ENCODE measurements at regions not wholly inside any gene's neighbourhood (a gene's known extent, or its start where the extent isn't known, plus 50 kb on each side); places are given as distances from the start of the nearest gene placed in this dataset.

DNA sequence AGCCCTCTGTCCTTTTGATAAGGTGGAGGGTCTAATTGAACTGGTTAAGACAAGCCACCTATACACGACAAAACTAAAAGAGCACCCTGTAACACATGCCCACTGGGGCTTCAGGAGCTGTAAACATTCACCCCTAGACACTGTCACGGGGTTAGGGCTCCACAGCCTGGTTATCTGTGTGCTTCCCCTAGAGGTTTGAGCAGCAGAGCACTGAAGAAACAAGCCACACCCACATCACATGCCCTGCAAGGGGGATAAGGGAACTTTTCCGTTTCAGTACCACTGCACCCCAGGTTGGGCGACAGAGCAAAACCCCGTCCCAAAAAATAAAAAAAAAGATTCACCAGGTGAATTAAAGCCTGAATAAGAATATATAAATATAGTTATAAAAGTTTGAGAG, 913.7 kb upstream of the ACVR2A start:
- no peak for DNase-seq

DNA sequence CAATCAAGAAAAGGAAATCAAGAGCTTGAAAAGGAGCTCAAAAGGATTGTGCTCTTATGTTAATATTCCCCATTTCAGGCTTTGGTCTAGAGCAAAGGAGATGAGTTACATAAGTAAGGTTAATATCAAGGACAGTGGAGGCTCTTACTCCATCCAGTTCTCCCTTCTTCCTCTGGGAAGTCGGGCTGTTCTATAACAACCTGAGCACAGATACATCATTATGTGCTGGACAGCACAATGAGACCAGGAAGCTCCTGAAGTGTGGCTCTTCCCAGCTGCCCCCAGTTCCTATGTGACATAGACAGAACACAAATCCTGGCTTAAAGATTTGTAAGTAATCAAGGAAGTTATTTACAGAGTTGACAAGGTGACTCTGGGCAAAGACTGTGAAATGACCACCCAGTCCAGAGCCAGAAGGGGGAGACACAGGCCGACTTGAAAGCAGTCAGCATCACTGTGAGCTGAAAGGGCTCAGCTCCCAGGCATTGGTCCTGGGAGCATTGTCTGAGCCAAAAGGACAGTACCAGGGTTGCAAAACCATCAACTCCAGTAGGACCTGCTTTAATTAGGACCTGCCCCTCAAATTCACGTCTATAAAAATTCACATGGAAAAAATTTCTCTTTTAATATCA, 917.6 kb upstream of the ACVR2A start:
- DNase-seq, result no peak

DNA sequence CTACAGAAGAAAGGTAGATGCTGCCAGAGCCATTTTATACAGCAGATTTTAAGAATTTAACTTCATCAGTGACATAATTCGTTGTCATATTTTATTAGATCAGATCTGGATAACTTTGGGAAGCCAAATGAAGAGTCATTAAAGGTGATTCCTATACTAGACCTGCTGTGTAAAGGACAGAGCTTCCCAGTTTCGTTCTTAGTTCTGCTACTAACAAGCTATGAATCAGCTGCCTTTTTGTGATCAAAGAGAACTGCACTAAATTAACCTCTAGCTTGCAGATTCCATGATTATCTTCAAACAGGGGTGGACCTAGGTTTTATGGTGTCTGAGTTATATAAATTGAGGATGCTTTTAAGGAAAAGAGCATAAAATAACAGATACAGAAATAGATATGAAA, 926.5 kb upstream of the ACVR2A start:
- no peak for DNase-seq

DNA sequence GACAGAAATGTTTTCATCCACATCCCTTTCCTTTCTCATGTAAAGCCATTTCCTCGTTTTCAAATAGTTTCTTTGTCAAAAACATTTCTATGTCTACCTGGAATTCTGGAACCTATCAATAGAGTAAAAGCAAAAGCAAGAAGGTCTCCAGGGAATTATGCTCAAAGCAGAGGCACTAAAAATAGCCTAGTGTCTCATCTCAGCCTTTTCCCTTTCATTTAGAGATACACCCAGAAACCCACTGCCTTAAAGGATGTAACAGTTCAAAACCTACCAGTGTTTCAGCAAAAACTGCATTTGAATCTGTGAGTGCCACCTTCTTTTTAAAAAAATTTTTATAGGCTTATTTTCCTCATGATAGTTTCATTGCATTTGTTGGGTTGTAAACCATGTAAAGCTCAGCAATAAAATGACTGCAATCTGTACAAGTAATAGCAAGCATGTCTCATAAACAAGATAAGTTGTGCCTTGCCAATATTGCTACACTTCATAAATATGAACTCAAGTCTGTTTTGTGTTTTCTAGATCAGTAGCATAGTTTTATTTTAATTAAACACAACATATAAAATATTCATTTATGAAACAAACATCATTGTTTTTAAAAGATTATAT, 927.3 kb upstream of the ACVR2A start:
- DNase-seq, result no peak

DNA sequence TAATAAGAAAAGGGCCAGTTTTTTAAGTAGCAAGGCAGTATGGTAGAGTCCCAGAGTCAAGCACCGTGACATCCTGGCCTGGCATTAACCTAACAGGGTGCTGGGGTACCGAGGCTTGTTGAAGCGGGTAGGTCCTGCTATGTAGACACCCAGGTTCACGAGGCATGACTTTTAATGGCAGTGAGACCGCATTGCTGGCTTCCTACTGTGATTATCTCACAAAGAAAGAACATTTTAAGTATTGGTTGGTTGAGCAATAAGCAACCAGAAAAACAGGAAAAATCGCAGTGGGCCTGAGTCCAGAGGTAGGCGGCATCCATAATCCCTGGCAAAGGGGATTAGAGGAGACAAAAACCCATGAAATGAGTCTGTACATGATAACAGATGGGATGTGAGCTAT, 927.9 kb upstream of the ACVR2A start:
- DNase-seq, result no peak

DNA sequence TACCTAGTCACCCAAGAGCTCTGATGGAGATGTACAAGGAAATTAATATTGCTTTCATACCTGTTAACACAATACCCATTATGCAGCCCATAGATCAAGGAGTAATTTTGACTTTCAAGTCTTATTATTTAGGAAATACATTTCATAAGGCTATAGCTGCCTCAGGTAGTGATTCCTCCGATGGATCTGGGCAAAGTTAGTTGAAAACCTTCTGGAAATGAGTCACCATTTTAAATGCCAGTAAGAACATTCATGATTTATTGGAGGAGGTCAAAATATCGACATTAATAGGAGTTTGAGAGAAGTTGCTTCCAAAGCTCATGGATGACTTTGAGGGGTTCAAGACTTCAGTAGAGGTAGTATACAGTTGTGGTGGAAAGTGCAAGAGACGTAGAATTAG, 931.4 kb upstream of the ACVR2A start:
- DNase-seq, result no peak

DNA sequence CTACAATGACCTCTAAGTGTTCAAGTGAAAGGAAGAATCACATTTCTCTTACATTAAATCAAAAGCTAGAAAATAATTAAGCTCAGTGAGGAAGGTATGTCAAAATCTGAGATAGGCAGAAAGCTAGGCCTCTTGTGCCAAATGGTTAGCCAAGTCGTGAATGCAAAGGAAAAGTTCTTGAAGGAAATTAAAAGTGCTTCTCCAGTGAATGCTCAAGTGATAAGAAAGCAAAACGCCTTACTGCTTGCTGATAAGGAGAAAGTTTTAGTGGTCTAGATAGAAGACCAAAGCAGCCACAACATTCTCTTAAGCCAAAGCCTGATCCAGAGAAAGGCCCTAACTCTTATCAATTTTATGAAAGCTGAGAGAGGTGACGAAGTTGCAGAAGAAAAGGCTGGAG, 932.3 kb upstream of the ACVR2A start:
- no peak for DNase-seq

DNA sequence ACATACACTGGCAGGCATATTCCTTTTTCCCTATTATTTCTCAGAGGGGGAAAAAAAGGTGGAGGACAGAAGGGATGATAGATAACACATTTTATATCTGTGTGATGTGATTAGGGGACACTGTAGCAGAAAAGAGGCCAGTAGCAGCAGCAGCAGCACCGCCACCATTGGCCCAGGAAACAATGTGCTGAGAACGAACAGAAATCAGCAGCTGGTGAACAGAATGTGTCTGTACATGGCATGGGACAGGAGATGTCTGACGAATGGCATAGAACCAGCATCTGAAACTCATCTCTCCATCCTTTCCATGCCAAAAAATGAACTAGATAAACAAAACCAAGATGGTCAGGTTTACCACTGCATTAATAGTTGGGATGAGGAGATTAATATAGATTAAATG, 936.1 kb upstream of the ACVR2A start:
- DNase-seq, result no peak

DNA sequence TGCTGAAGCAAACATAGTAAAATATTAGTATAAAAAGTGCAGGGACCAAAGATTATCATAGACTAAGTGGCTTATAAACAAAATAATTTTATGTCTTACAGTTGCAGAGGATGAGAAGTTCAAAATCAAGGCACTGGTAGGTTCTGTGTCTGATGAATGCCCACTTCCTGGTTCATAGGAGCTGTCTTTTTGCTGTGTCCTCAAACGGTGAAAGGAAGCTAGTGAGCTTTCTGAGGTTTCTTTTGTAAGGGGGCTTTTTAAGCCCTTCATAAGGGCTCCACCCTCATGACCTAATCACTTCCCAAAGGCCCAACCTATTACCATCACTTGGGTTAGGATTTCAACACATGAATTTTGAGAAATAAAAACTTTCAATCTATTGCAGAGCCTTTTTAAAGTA, 946.7 kb upstream of the ACVR2A start:
- no peak for DNase-seq

DNA sequence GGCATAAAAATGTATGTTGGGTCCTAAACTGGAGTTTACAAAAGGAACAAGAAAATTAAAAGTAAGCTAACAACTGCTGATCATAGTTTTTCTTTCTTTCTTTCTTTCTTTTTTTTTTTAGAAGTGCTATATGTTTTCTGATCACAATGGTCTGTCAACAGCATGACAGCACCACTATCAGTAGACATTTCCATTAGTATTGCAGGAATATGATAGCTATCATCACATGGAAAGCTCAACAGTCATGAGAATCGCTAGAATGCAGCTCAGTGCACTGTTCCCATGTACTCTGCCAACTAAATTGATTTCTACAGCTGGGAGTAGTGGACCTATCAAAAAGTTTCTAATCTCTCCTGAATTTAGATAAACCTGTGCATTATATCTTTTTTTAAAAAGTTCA, 950.3 kb upstream of the ACVR2A start:
- DNase-seq, result no peak

DNA sequence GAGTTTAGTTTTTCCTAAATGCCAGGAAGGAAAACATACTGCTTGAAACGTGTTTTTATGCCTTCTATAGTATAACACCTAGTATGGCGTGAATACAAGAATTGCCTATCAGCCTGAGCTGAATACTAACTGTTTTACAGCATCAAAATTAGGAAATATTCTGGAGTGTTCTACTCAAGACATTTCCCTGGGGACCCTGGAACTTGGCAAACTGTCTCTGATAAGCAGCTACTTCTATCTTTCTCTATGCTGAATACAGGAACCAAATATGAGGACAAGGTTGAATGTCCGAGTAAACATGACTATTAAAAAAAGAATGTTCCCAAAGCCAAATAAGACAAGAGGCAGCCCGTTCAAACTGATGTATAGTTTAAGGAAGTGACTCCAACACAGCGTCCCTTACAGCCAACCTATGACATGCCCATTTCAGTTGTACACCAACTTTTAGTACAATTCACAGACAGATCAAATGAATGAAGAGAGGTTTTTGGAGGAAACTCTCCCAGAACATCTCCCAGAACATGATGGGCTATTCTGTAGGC, 951.3 kb upstream of the ACVR2A start:
- no peak for DNase-seq

DNA sequence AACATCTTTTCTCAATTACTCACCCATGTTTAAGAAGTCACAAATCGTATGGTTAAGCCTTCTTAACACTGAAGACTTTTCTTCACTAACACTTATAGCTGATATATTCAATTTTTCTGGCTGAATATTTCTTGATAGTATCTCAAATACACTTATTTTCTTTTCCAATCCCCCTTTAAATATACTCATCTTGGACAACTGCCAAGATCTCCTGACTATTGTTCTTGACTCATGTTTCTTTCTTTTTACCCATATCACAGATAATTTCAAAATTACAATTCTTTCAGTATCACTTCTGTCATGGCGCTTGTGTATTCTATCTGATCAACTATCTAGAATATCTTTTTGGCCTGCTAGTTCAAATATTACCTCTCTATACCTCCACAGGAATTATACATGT, 954.3 kb upstream of the ACVR2A start:
- no peak for DNase-seq

DNA sequence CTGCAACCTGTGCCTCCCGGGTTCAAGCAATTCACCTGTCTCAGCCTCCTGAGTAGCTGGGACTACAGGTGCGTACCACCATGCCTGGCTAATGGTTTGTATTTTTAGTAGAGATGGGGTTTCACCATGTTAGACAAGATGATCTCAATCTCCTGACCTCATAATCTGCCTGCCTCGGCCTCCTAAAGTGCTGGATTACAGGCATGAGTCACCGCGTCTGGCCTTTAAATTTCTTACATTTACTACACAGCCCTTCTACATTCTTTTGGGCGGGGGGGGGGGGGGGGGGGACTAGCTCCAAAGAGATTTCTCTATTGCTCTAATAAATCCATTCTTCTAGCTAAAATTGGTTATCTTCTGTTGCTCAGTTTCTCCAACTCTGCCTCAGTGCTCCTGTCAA, 964.9 kb upstream of the ACVR2A start:
- no peak for DNase-seq

DNA sequence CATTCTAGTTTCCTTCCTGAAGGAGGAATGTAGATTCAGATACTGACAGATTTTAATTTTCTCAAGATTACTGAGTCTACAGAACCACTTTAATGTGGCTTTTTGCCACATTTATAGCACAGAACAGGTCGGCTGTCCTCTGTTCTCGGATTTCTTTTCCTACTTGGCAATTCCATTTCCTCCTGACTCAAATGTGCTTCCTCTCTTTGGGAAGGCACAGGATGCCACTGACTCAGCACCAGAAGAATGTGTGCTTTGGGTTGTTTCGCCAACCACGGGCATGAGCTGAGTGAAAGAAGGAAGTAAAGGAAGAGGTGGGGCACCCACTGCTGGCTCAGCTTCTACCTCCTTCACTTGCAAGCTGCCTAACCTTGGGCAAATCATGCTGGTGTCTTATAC, 970.6 kb upstream of the ACVR2A start:
- no peak for DNase-seq

DNA sequence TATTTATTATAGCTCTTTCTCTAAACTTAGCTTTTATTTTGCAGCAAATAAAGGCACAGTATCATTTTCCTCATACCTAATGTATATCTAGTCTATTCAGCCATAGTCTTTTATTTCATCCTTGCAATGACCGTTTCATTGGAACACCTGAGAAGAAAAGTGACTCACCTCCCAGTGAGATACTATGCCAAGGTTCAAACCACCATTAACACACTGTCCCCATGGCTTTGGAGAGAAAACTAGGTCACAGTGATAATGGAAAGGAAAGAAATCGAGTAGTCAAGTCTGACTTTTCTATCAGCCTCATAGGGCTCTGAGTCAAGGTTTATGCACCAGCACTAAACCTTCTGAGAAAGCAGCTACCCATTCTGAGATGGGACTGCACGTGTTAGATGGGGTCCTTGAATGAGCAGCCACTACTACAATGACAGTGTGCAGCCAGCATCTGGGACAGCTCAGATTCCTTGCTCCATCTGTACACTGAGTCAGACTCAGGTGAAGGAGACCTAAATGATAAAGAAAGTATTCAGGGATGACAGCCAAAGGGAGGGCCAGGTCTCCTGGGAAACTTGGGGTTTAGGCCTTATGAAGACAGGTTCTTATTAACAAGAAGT, 971.1 kb upstream of the ACVR2A start:
- DNase-seq, result no peak

DNA sequence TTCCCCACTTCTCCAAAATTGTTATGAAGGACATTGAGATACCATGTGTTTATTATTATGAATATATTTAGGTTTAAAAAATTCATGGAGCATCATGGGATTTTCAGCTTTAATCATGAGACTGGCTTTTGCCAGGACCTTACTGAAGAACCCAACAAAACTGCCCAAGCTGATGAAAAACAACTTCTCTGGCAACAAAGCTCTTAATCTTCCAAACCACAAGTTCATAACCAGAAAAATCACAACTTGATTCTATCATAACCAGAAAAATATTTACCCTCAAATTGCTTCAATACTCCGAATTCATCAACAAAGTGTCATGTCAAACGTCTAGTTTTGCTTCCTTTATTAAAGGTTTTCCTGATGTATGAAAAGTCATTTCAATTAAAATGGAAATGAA, 971.8 kb upstream of the ACVR2A start:
- no peak for DNase-seq

DNA sequence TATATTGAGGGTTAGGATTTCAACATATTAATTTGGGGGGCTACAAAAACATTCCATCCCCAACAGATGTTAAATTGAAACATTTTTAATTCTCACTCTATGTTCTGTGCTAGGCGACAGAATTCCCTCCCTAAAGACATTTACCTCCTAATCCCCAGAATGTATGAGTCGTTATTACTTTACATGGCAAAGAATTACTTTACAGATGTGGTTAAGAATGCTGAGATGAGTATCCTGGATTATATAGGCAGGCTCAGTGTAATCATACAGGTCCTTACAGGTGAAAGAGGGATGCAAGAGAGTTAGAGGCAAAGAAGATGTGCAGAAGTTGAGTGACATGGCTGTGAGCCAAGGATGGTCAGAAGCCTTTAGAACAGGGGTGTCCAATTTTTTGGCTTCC, 974.1 kb upstream of the ACVR2A start:
- DNase-seq, result no peak

DNA sequence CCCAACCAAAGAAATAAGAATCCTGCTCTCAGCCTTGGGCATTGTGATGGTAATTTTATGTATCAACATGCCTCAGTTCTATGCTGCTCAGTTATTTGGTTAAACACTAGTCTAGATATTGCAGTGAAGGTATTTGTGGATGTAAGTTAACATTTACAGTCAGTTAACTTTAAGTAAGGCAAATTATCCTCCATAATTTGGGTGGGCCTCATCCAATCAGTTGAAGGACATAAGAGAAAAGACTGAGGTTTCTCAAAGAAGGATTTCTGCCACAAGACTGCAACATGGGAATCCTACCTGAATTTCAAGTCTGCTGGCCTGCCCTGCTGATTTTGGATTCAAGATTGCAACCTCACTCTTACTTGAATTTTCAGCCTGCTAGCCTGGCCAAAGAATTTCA, 975.5 kb upstream of the ACVR2A start:
- DNase-seq, result no peak

DNA sequence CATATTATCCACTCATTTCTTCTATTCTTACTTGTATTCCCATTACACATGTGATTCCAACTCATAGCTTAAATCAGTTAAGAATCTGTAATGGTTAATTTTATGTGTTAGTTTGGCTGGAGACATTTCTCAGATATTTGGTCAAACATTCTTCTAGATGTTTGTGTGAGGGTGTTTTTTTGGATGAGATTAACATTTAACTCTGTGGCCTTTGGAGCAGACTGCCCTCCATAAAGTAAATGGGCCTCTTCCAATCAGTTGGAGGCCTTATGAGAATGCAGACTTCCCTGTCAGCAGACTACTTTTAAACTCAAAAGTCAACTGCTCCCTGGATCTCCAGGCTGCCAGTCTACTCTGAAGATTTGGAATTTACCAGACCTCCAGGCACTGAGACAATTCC, 976.8 kb upstream of the ACVR2A start:
- DNase-seq, result no peak

DNA sequence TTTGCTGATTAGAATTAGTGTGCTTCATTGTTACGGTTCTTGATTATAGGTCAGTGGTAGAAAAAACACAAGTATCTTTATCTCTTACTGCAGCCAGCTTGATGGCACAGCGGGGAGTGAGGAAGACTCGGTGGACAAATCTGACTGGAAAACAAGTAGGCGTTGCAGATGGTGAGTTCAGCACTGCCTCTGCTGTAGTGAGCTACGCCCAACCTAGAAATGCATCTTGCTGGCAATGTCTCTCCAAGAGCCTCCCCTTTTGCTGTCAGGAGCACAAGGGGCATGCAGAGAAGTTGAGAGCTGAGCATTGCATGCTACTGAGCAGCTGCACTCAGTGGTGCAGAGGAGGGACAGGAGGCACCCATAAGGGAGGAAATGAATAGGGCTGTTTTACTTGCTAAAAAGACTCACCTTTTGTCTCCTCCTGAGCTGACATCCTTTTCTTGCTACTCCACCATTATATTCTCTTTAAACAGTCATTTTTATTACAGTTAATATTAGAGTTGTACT, 977.3 kb upstream of the ACVR2A start:
- no peak for DNase-seq

DNA sequence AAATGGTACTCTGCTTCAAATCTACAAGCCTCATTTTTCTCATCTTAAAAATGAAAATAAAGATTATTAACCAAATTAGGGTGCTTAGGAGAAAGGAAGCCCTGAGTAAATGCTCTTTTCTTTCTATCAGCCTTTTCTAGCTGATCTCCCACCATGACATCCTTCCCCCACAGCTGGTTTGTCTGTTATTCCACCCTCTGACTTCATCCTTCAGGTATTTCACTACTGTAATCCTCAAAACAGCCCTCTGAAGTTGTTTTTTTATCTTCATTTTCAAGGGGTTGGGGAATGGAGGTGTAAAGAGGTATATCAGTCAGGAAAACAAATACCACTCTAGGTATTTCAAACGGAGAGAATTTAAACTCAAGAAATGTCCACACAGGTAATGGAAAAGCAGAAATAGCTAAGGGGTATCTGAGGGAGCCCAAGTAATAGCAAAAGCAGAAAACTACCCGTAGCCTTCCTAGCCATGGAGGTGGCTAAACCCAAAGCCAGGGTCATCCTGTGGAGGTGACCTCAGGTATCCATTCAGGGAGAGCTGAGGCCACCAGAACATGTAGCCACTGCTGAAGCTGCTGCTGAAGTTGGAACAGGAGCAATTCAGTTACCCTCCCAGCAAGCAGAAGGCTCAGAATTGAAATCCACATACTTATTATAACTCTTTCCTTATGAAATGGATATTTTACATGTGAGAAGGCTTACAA, 990.9 kb upstream of the ACVR2A start:
- DNase-seq, result no peak

DNA sequence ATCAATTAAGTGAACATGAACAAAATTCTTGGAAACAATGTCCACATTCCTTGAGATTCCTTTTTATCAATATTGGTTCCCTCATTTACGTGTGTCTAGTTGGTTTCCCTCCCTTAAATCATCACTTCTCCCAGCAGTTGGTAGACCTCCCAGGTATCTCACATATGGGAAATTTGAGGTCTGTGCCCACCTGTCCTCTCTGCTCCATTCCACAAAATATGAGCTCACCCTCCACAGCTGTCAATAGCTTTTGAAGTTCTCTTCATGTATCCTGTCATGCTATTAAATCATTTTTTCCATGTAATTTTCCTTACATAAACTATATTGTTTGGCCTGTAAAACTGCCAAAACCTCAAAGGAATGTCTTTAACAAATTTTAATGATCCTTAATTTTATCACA, 992.2 kb upstream of the ACVR2A start:
- DNase-seq, result no peak

DNA sequence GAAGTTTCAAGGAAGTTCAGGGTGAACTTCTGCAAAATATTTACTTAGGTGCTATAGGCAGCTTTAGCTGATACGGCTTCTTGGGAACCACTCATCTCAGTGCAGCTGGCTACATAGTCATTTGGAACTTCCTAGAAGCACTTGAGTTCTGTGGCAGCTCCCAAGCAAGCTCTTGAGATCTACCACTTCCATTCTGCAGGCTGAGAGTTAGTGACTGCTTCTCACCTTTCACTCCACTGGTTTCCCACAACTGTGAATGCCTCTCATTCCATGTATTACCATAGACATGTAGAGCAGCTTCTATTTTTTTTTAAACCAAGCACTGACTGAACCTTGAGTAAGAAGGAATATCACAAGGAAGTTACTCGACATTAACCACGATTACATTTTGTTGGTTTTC, 994.1 kb upstream of the ACVR2A start:
- DNase-seq, result no peak

DNA sequence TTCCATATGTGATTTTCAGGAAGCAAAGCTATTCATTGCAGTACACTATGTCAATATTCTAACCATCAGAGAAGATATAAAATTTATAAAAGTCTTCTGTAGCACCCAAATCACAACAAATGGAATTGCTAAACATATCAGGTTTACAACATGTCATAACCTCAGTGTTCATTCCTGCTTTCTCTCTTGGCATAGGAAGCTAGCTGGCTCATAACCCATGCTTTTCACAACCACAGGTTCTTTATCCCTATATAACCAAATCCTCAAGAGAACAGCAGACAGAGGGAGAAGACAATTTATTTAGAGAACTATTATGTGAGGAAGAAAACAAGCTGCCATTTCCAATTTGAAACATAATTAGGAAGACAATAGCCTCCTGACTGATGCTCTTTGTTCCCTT, 997.0 kb upstream of the ACVR2A start:
- no peak for DNase-seq
